ENCODE measurements at regions not wholly inside any gene's neighbourhood (a gene's known extent, or its start where the extent isn't known, plus 50 kb on each side); places are given as distances from the start of the nearest gene placed in this dataset.

GRCh38 chr1:72442262-72442661 lies 159.9 kb upstream of the NEGR1 start:
- Histone ChIP-seq H3K4me1 (ENCODE audit: insufficient read depth) (no peaks in the 10 kb centered on the region), H4K20me1 (replicated peaks; ENCODE audit: insufficient read depth) (no peaks in the 10 kb centered on the region), H3K27me3 (ENCODE audit: insufficient read depth) (no peaks in the 10 kb centered on the region), H3F3A (replicated peaks; ENCODE audit: low read depth) (no peaks in the 10 kb centered on the region), H3K79me2 (replicated peaks; ENCODE audit: insufficient read depth) (no peaks in the 10 kb centered on the region), H3K4me2 (no peak overlapping the region), H3K27ac (ENCODE audit: low read depth) (no peak overlapping the region), H3K9me2 (ENCODE audit: insufficient read depth) (peaks cover 8% of the 10 kb centered on the region; the same call in 1 of the 2 replicates), H3K36me3 (ENCODE audit: insufficient read depth) (no peaks in the 10 kb centered on the region), H2AFZ (no peak overlapping the region), H3K4me3 (no peak overlapping the region)
- no peaks in the 10 kb centered on the region for H3K27me3 Mint-ChIP-seq (ENCODE audit: insufficient read depth, low read depth, poor library complexity)
- H3K4me3 Mint-ChIP-seq: no peak overlapping the region
- H3K36me3 Mint-ChIP-seq (ENCODE audit: low read depth): no peaks in the 10 kb centered on the region
- DNase-seq (ENCODE audit: low spot score) (no peak), ATAC-seq (no peak)
- no peak for TF ChIP-seq EZH2 (IDR thresholded peaks at IDR 0.05; ENCODE audit: low read depth, unreplicated experiment)
- no peak for TF ChIP-seq POLR2AphosphoS5 (IDR thresholded peaks at IDR 0.05; ENCODE audit: low read depth)
- TF ChIP-seq, protein P1, sequence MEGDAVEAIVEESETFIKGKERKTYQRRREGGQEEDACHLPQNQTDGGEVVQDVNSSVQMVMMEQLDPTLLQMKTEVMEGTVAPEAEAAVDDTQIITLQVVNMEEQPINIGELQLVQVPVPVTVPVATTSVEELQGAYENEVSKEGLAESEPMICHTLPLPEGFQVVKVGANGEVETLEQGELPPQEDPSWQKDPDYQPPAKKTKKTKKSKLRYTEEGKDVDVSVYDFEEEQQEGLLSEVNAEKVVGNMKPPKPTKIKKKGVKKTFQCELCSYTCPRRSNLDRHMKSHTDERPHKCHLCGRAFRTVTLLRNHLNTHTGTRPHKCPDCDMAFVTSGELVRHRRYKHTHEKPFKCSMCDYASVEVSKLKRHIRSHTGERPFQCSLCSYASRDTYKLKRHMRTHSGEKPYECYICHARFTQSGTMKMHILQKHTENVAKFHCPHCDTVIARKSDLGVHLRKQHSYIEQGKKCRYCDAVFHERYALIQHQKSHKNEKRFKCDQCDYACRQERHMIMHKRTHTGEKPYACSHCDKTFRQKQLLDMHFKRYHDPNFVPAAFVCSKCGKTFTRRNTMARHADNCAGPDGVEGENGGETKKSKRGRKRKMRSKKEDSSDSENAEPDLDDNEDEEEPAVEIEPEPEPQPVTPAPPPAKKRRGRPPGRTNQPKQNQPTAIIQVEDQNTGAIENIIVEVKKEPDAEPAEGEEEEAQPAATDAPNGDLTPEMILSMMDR (conservative IDR thresholded peaks at IDR 0.05; ENCODE audit: low read depth in 2 of 2): no peak
- no peak for TF ChIP-seq JUNB (IDR thresholded peaks at IDR 0.05; ENCODE audit: unreplicated experiment)
- TF ChIP-seq NANOG (IDR thresholded peaks at IDR 0.05; ENCODE audit: borderline replicate concordance): no peak
- no peak for TF ChIP-seq EZH2phosphoT487 (IDR thresholded peaks at IDR 0.05; ENCODE audit: unreplicated experiment)
- TF ChIP-seq, protein P2, sequence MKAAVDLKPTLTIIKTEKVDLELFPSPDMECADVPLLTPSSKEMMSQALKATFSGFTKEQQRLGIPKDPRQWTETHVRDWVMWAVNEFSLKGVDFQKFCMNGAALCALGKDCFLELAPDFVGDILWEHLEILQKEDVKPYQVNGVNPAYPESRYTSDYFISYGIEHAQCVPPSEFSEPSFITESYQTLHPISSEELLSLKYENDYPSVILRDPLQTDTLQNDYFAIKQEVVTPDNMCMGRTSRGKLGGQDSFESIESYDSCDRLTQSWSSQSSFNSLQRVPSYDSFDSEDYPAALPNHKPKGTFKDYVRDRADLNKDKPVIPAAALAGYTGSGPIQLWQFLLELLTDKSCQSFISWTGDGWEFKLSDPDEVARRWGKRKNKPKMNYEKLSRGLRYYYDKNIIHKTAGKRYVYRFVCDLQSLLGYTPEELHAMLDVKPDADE (IDR thresholded peaks at IDR 0.05): no peak
- no peak for TF ChIP-seq ZNF331 (CRISPR knock-in tag; IDR thresholded peaks at IDR 0.05; ENCODE audit: low read depth)
- no peak for TF ChIP-seq STAT1 (IDR thresholded peaks at IDR 0.05; ENCODE audit: unreplicated experiment)
- TF ChIP-seq CREB1 (CRISPR knock-in tag; IDR thresholded peaks at IDR 0.05; ENCODE audit: low read depth): no peak
- TF ChIP-seq REST (IDR thresholded peaks at IDR 0.05; ENCODE audit: unreplicated experiment): no peak
- H3K4me1 Mint-ChIP-seq: no peaks in the 10 kb centered on the region
- H3K9me3 Mint-ChIP-seq: no peaks in the 10 kb centered on the region
- no peak overlapping the region for H3K27ac Mint-ChIP-seq

All from GM23338 (cell line).